ENCODE measurements at regions not wholly inside any gene's neighbourhood (a gene's known extent, or its start where the extent isn't known, plus 50 kb on each side); places are given as distances from the start of the nearest gene placed in this dataset.

GRCh38 chr10:60614363-60614762 is 163.9 kb upstream of the CDK1 start:
- no peak for DNase-seq
- peaks cover 5% of the 10 kb centered on the region for H3K4me1 Mint-ChIP-seq
- H3K27me3 Mint-ChIP-seq (ENCODE audit: low read depth, poor library complexity) = peaks cover 3% of the 10 kb centered on the region
- no peaks in the 10 kb centered on the region for H3K9me3 Mint-ChIP-seq
- H3K27ac Mint-ChIP-seq = no peak overlapping the region
- H3K36me3 Mint-ChIP-seq (ENCODE audit: low read depth) = no peaks in the 10 kb centered on the region
- no peak overlapping the region for H3K4me3 Mint-ChIP-seq
- TF ChIP-seq CTCF (IDR thresholded peaks at IDR 0.05) = no peak

GRCh38 chr10:60613434-60613833 is 164.8 kb upstream of the CDK1 start:
- DNase-seq = no peak
- H3K9me3 Mint-ChIP-seq = no peaks in the 10 kb centered on the region
- H3K27ac Mint-ChIP-seq = no peak overlapping the region
- no peaks in the 10 kb centered on the region for H3K36me3 Mint-ChIP-seq (ENCODE audit: low read depth)
- no peak overlapping the region for H3K4me3 Mint-ChIP-seq
- TF ChIP-seq CTCF (IDR thresholded peaks at IDR 0.05) = no peak
- peaks cover 5% of the 10 kb centered on the region for H3K4me1 Mint-ChIP-seq
- H3K27me3 Mint-ChIP-seq (ENCODE audit: low read depth, poor library complexity) = peaks cover 3% of the 10 kb centered on the region

- peak; percentile 2 for DNase-seq
- H3K27me3 Mint-ChIP-seq (ENCODE audit: low read depth, poor library complexity) = peaks cover 3% of the 10 kb centered on the region
- H3K9me3 Mint-ChIP-seq = no peaks in the 10 kb centered on the region
- peaks cover 5% of the 10 kb centered on the region for H3K4me1 Mint-ChIP-seq
- H3K36me3 Mint-ChIP-seq (ENCODE audit: low read depth) = no peaks in the 10 kb centered on the region
- no peak overlapping the region for H3K4me3 Mint-ChIP-seq
- no peak for TF ChIP-seq CTCF (IDR thresholded peaks at IDR 0.05)
- H3K27ac Mint-ChIP-seq = no peak overlapping the region
These were observed 167.0 kb upstream of the CDK1 start for GRCh38 chr10:60611291-60611747.

GRCh38 chr10:60607372-60607771 is 170.9 kb upstream of the CDK1 start:
- H3K27ac Mint-ChIP-seq = no peak overlapping the region
- H3K4me3 Mint-ChIP-seq = no peak overlapping the region
- DNase-seq = no peak
- no peaks in the 10 kb centered on the region for H3K36me3 Mint-ChIP-seq (ENCODE audit: low read depth)
- no peaks in the 10 kb centered on the region for H3K9me3 Mint-ChIP-seq
- peaks cover 3% of the 10 kb centered on the region for H3K27me3 Mint-ChIP-seq (ENCODE audit: low read depth, poor library complexity)
- H3K4me1 Mint-ChIP-seq = no peaks in the 10 kb centered on the region
- TF ChIP-seq CTCF (IDR thresholded peaks at IDR 0.05) = no peak

- Mint-ChIP-seq H3K27me3 (ENCODE audit: low read depth, poor library complexity) (no peaks in the 10 kb centered on the region), H3K4me3 (no peak overlapping the region), H3K36me3 (ENCODE audit: low read depth) (no peaks in the 10 kb centered on the region), H3K9me3 (no peaks in the 10 kb centered on the region), H3K27ac (no peak overlapping the region), H3K4me1 (no peaks in the 10 kb centered on the region)
- DNase-seq = no peak
- no peak for TF ChIP-seq CTCF (IDR thresholded peaks at IDR 0.05)
These were observed 171.8 kb upstream of the CDK1 start for GRCh38 chr10:60606343-60607080.

- no peak for DNase-seq
- Mint-ChIP-seq H3K36me3 (ENCODE audit: low read depth) (no peaks in the 10 kb centered on the region), H3K4me1 (no peaks in the 10 kb centered on the region), H3K9me3 (no peaks in the 10 kb centered on the region), H3K27ac (no peak overlapping the region), H3K4me3 (no peak overlapping the region), H3K27me3 (ENCODE audit: low read depth, poor library complexity) (no peaks in the 10 kb centered on the region)
- no peak for TF ChIP-seq CTCF (IDR thresholded peaks at IDR 0.05)
These were observed 172.8 kb upstream of the CDK1 start for GRCh38 chr10:60605476-60605875.

Measured in nephron progenitor cell (in vitro differentiated cells).